ENCODE measurements at regions not wholly inside any gene's neighbourhood (a gene's known extent, or its start where the extent isn't known, plus 50 kb on each side); places are given as distances from the start of the nearest gene placed in this dataset.

- TF ChIP-seq CTCF (IDR thresholded peaks at IDR 0.05), result no peak
- Mint-ChIP-seq H3K36me3 (ENCODE audit: unreplicated experiment) (no peaks in the 10 kb centered on the region), H3K27me3 (ENCODE audit: unreplicated experiment) (peaks cover 6% of the 10 kb centered on the region), H3K9me3 (ENCODE audit: unreplicated experiment) (peaks cover 20% of the 10 kb centered on the region), H3K27ac (ENCODE audit: unreplicated experiment) (no peak overlapping the region), H3K4me3 (ENCODE audit: unreplicated experiment) (no peak overlapping the region), H3K4me1 (ENCODE audit: unreplicated experiment) (no peaks in the 10 kb centered on the region)
- DNase-seq (ENCODE audit: extremely low spot score, unreplicated experiment), result no peak
Observed at GRCh38 chr1:57530206-57530910, 106.5 kb upstream of the DAB1 start.

DNA sequence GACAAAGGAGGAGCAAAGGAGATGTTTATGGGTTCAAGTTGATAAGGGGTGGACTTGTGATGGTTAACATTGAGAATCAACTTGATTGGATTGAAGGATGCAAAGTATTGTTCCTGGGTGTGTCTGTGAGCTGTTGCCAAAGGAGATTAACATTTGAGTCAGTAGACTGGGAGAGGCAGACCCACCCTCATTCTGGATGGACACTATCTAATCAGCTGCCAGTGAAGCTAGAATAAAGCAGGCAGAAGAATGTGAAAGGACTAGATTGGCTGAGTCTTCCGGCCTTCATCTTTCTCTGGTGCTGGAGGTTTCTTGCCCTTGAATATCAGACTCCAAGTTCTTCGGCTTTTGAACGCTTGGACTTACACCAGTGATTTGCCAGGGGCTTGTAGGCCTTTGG lies 98.7 kb upstream of the DAB1 start:
- no peaks in the 10 kb centered on the region for H3K4me1 Mint-ChIP-seq (ENCODE audit: unreplicated experiment)
- H3K4me3 Mint-ChIP-seq (ENCODE audit: unreplicated experiment), result no peak overlapping the region
- DNase-seq (ENCODE audit: extremely low spot score, unreplicated experiment), result no peak
- no peaks in the 10 kb centered on the region for H3K9me3 Mint-ChIP-seq (ENCODE audit: unreplicated experiment)
- no peaks in the 10 kb centered on the region for H3K36me3 Mint-ChIP-seq (ENCODE audit: unreplicated experiment)
- H3K27ac Mint-ChIP-seq (ENCODE audit: unreplicated experiment), result no peak overlapping the region
- no peak for TF ChIP-seq CTCF (IDR thresholded peaks at IDR 0.05)
- peaks cover 37% of the 10 kb centered on the region for H3K27me3 Mint-ChIP-seq (ENCODE audit: unreplicated experiment)

DNA sequence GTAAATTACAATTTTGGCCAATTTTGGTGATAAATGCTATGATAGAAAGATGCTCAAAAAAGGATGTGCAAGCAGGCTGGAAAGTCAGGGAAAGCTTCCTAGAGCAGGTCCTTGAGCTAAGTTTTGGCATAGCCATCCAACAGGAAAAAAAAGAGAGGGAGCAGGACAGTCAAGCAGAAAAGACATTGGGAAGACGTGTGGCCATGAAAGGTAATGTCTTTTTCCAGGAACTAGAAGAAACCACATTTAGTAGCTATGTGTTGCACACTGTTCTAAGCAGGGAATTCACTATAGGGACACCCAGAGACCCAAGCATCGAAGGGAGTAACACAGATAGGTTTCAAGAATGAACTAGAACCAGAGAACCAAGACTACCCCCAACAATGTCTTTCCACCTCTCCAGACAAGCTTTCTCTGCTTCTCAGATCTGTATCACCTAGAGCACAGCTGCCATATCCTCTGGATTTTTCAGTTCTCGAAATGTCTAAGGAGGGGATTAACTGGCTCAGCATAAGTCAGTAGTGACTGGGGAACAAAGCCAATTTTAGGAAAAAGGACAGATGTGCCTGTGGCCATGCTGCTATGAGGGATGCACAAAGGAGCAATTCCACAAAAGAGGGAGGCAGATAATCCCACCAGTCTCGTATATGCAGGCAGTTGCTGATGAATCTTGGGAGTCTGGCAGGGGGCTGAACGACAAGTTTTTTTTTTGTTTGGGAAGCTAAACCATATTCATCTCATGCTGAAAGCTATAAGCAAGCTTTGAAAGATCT lies 97.1 kb upstream of the DAB1 start:
- peaks cover 43% of the 10 kb centered on the region for H3K27me3 Mint-ChIP-seq (ENCODE audit: unreplicated experiment)
- no peak overlapping the region for H3K4me3 Mint-ChIP-seq (ENCODE audit: unreplicated experiment)
- H3K27ac Mint-ChIP-seq (ENCODE audit: unreplicated experiment), result no peak overlapping the region
- no peaks in the 10 kb centered on the region for H3K4me1 Mint-ChIP-seq (ENCODE audit: unreplicated experiment)
- no peaks in the 10 kb centered on the region for H3K36me3 Mint-ChIP-seq (ENCODE audit: unreplicated experiment)
- TF ChIP-seq CTCF (IDR thresholded peaks at IDR 0.05), result no peak
- no peak for DNase-seq (ENCODE audit: extremely low spot score, unreplicated experiment)
- no peaks in the 10 kb centered on the region for H3K9me3 Mint-ChIP-seq (ENCODE audit: unreplicated experiment)

DNA sequence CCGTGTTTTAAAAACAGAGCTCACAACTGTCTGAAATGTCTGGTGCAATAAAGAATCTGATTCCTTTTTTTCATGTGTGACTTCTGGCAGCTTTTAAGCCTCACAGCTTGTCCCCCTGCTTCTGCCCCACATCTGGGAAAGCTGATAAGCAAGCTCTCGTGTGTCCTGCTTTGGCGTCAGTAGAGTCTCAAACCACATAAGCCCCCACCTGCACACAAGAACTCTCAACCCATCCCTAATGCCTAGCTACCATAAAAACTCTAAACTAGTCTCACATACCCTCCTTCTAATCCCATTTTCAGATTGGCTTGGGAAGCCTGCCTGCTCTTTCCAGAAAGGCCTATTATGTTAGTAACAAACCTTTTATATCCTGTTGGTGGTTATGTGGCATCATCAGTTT lies 94.6 kb upstream of the DAB1 start:
- Mint-ChIP-seq H3K36me3 (ENCODE audit: unreplicated experiment) (no peaks in the 10 kb centered on the region), H3K9me3 (ENCODE audit: unreplicated experiment) (no peaks in the 10 kb centered on the region), H3K4me3 (ENCODE audit: unreplicated experiment) (no peak overlapping the region), H3K27ac (ENCODE audit: unreplicated experiment) (no peak overlapping the region), H3K4me1 (ENCODE audit: unreplicated experiment) (no peaks in the 10 kb centered on the region), H3K27me3 (ENCODE audit: unreplicated experiment) (peaks cover 41% of the 10 kb centered on the region)
- DNase-seq (ENCODE audit: extremely low spot score, unreplicated experiment), result no peak
- no peak for TF ChIP-seq CTCF (IDR thresholded peaks at IDR 0.05)

DNA sequence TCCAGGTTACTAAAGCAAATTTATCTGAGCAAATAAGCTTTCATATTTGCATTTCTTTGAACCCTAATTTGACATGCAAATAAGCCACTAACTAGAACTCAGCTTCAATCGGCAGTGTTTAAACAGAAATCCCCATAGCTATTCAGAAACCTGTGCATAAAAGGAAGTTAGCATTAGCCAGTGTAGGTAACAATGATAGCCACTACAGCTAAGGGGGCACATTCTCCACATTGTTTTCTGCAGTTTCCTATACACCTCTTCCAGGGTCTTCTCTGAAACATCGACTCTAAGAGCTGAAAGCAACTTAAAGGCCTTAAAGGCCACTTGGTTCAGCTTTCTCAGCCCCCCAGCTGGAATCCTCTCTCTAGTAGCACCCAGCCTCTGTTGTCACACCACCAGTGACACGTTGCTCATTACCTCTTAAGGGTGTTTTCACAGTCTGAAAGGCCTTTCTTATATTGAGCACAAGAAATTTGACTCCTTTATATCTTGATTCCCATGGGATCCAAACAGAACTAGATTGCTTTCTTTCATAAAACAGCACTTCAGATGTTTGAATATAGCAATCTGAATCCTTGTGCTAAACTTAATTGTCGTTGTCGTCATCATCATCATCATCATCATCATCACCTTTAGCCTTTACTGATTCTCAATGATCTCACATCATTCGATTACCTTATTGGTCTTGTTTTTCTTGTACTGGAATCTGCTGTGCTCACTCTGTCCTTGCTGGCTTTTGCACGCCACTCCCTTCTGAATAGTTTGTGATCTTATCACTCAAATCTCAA lies 93.9 kb upstream of the DAB1 start:
- Mint-ChIP-seq H3K4me1 (ENCODE audit: unreplicated experiment) (no peaks in the 10 kb centered on the region), H3K4me3 (ENCODE audit: unreplicated experiment) (no peak overlapping the region), H3K9me3 (ENCODE audit: unreplicated experiment) (no peaks in the 10 kb centered on the region), H3K27ac (ENCODE audit: unreplicated experiment) (no peak overlapping the region), H3K27me3 (ENCODE audit: unreplicated experiment) (peaks cover 41% of the 10 kb centered on the region), H3K36me3 (ENCODE audit: unreplicated experiment) (no peaks in the 10 kb centered on the region)
- no peak for TF ChIP-seq CTCF (IDR thresholded peaks at IDR 0.05)
- no peak for DNase-seq (ENCODE audit: extremely low spot score, unreplicated experiment)

Data from osteocyte (in vitro differentiated cells).